ENCODE measurements at regions not wholly inside any gene's neighbourhood (a gene's known extent, or its start where the extent isn't known, plus 50 kb on each side); places are given as distances from the start of the nearest gene placed in this dataset.

DNA sequence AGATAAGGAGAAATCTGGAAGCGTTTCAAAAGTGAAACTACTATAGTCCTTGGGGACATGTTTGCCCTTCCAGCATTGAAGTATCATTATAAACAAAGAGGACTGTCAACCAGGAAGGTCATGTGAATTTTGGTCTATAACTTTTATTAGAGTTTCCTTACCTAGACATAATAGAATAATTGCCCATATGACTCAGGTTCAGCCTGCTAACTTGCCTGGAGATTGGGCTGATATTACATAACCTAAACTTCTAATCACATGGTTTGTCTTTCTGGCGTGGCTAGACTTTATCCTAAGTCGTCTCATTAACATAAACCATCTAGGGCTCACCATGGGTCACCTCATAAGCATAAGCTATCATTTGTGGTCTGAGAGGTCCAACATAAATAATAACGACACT is 775.9 kb downstream of the CENPC start:
- TF ChIP-seq CTCF (IDR thresholded peaks at IDR 0.05; ENCODE audit: insufficient read depth, low read depth, low read length) (no peak), EZH2 (IDR thresholded peaks at IDR 0.05; ENCODE audit: insufficient read depth, low read length) (no peak)

All from astrocyte (in vitro differentiated cells and primary cell).